ENCODE measurements at regions not wholly inside any gene's neighbourhood (a gene's known extent, or its start where the extent isn't known, plus 50 kb on each side); places are given as distances from the start of the nearest gene placed in this dataset.

DNA sequence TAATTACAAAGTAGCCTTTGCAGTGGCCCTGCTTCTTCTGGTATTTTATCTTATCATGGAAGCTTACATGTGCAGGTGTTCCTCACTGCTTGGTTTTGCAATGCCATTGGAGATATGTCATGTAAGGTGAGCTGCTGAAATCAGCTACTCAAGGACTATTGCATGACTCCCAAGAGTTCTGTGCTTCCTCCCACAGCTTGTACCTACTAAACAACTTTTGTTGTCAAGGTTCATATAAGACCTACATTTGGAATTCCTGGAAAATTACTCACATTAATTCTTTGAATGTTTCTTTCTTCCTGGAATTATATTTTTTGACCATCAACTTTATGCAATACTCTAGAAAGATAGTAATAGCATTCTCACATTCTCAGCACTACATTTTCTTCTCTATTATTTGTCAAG lies 427.5 kb upstream of the HSF2 start:
- TF ChIP-seq, protein P1, sequence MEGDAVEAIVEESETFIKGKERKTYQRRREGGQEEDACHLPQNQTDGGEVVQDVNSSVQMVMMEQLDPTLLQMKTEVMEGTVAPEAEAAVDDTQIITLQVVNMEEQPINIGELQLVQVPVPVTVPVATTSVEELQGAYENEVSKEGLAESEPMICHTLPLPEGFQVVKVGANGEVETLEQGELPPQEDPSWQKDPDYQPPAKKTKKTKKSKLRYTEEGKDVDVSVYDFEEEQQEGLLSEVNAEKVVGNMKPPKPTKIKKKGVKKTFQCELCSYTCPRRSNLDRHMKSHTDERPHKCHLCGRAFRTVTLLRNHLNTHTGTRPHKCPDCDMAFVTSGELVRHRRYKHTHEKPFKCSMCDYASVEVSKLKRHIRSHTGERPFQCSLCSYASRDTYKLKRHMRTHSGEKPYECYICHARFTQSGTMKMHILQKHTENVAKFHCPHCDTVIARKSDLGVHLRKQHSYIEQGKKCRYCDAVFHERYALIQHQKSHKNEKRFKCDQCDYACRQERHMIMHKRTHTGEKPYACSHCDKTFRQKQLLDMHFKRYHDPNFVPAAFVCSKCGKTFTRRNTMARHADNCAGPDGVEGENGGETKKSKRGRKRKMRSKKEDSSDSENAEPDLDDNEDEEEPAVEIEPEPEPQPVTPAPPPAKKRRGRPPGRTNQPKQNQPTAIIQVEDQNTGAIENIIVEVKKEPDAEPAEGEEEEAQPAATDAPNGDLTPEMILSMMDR (IDR thresholded peaks at IDR 0.05; ENCODE audit: low read depth, low read length), result no peak
- DNase-seq, result no peak
- H3K36me3 ChIP-seq, result no peaks in the 10 kb centered on the region

DNA sequence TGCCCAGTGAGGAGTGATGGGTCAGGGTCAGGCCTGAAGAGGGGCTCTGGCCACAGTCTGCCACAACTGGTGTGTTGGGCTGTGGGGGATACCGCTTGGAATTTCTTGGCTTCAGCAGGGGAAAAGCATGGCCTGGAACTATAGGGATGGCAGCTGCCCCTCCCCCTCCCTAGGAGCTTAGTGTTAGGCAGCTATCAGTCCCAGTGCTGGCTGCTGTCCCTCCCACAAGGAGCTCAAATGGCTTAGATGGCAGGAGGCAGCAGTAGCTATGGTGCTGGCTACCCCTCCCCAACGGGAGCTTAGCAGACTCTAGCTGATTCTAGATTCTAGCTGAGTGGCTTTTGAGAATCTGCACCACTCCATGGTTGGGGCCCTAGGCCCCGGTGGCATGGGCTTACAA lies 414.5 kb upstream of the HSF2 start:
- H3K27me3 ChIP-seq, result no peaks in the 10 kb centered on the region
- TF ChIP-seq, protein P1 (IDR thresholded peaks at IDR 0.05; ENCODE audit: low read depth, low read length), result no peak
- H3K36me3 ChIP-seq, result no peaks in the 10 kb centered on the region
- H3K9me3 ChIP-seq, result no peaks in the 10 kb centered on the region
- no peaks in the 10 kb centered on the region for H3K4me1 ChIP-seq
- no peak overlapping the region for H3K4me3 ChIP-seq (ENCODE audit: low read depth, low read length)
- DNase-seq, result no peak

More for the DNA sequence above, 427.5 kb upstream of the HSF2 start:
- H3K9me3 ChIP-seq, result no peaks in the 10 kb centered on the region
- H3K27me3 ChIP-seq, result no peaks in the 10 kb centered on the region
- H3K4me3 ChIP-seq (ENCODE audit: low read depth, low read length), result no peak overlapping the region
- H3K4me1 ChIP-seq, result no peaks in the 10 kb centered on the region

DNA sequence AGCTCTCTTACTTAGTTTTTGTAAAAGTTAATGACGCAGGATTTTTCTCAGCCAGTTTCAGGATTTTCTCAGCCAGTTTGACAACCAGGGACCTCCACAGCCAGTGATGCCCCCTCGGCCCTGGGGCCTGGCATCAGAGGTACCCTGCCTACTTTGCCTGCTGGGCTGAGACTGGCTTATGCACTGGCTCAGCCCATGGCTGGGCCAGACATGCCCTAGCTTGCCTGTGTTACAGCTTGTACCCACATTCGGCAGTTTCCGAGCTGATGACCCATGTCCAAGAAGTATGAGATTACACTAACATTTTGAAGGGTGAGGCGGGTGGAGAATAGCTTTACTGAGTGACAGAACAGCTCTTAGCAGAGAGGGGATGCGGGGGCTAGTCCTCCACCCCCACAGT lies 406.1 kb upstream of the HSF2 start:
- H3K36me3 ChIP-seq, result no peaks in the 10 kb centered on the region
- H3K4me1 ChIP-seq, result no peaks in the 10 kb centered on the region
- no peaks in the 10 kb centered on the region for H3K27me3 ChIP-seq
- no peaks in the 10 kb centered on the region for H3K9me3 ChIP-seq
- H3K4me3 ChIP-seq (ENCODE audit: low read depth, low read length), result no peak overlapping the region
- no peak for DNase-seq
- TF ChIP-seq, protein P1 (IDR thresholded peaks at IDR 0.05; ENCODE audit: low read depth, low read length), result no peak

DNA sequence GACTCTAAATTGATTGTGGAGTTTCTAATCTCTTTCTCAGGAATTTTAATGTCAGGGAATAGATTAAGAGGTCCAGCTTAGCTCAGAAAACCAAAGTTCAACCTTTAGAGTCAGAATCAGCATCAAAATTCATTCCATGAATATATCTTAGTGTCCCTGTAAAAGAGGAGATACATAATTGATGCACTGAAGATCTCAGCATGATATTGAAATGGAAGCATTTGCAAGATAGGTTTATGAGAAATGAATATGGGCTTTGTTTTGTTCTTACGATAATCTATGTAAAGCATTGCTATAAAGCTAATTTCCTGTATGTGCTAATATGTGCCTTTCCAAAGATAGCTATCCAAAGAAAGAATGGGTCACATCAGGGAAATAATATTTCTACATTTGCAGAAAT lies 404.5 kb upstream of the HSF2 start:
- Histone ChIP-seq H3K27me3 (no peaks in the 10 kb centered on the region), H3K4me1 (no peaks in the 10 kb centered on the region), H3K36me3 (no peaks in the 10 kb centered on the region), H3K4me3 (ENCODE audit: low read depth, low read length) (no peak overlapping the region), H3K9me3 (no peaks in the 10 kb centered on the region)
- no peak for DNase-seq
- TF ChIP-seq, protein P1 (IDR thresholded peaks at IDR 0.05; ENCODE audit: low read depth, low read length), result no peak

DNA sequence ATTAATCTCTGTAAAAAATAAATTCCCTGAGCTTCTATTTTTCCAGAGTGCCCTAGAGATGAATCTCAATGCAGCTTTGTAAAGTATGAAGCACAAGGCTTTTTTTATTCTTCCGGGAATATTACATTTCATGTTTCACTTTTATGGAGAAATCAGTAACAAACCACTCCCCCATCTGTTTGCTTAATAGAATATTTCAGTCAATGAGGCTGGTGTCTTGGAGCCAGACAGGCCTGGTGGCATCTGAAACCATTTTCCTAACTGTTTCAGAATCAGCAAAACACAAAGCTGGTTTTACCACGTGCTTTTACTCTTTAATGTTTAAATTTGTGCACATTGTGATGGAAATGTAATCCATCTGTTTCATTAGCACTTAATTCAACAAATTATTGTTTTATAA lies 400.8 kb upstream of the HSF2 start:
- DNase-seq, result no peak
- TF ChIP-seq, protein P1 (IDR thresholded peaks at IDR 0.05; ENCODE audit: low read depth, low read length), result no peak

DNA sequence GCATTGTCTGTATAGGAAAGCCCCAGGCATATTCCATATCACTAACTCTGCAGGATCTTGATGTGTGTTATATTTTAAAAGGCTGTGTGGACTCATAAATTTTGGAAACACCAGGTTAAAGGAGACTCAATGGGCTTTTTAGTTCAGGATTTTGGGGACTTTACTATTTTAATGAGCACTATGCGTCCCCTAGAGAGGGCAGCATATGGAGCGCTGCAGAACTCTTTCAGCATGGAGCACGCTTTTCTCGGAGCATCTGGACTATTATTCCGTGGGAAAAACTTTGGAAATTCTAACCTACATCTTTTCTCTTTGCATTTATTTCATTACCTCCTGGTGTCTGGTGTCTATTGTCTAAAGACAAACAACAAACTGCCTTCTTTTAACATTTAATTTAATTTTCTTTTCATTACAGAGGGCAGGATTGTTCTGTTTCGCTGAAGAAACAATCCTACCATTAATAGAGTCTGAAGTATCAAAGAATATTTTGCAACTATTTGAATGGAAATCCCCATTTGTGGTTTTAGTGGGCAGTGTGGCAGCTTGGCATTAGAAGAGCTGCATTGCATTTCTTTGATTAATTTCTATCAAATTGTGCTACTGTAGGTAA lies 399.9 kb upstream of the HSF2 start:
- no peaks in the 10 kb centered on the region; the same call in 1 of the 2 replicates for H3K9me3 ChIP-seq
- DNase-seq, result no peak
- no peak overlapping the region for H3K4me3 ChIP-seq (ENCODE audit: low read depth, low read length)
- no peaks in the 10 kb centered on the region for H3K4me1 ChIP-seq
- TF ChIP-seq, protein P1 (IDR thresholded peaks at IDR 0.05; ENCODE audit: low read depth, low read length), result no peak
- H3K27me3 ChIP-seq, result no peaks in the 10 kb centered on the region
- no peaks in the 10 kb centered on the region for H3K36me3 ChIP-seq

More for the DNA sequence above, 400.8 kb upstream of the HSF2 start:
- Histone ChIP-seq H3K27me3 (no peaks in the 10 kb centered on the region), H3K36me3 (no peaks in the 10 kb centered on the region), H3K4me3 (ENCODE audit: low read depth, low read length) (no peak overlapping the region), H3K4me1 (no peaks in the 10 kb centered on the region), H3K9me3 (no peaks in the 10 kb centered on the region; the same call in 1 of the 2 replicates)

All from BE2C (cell line).